ENCODE measurements at regions not wholly inside any gene's neighbourhood (a gene's known extent, or its start where the extent isn't known, plus 50 kb on each side); places are given as distances from the start of the nearest gene placed in this dataset.

DNA sequence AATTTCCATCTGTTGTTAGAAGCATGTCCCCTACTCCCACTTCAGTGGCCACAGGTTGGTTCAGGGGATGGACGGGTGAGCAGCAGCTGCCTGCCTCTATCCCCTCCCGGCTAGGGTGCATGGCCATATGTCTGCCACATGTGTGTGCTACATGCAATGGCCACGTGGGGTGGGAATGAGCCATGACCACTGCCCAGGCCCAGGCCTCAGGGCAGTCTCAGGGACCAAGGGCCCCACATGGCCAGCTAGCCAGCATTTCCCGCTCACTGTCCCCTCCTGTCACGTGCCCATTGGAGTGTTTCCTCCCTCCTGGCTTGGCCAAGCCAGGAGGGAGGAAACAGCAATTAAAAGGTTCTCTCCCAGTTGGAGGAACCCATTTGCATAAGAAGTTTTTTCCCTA lies 117.1 kb downstream of the KCNS3 start:
- no peak for TF ChIP-seq EZH2 (IDR thresholded peaks at IDR 0.05; ENCODE audit: borderline replicate concordance, low read depth, low read length, poor library complexity, severe bottlenecking)
- TF ChIP-seq, protein P1, sequence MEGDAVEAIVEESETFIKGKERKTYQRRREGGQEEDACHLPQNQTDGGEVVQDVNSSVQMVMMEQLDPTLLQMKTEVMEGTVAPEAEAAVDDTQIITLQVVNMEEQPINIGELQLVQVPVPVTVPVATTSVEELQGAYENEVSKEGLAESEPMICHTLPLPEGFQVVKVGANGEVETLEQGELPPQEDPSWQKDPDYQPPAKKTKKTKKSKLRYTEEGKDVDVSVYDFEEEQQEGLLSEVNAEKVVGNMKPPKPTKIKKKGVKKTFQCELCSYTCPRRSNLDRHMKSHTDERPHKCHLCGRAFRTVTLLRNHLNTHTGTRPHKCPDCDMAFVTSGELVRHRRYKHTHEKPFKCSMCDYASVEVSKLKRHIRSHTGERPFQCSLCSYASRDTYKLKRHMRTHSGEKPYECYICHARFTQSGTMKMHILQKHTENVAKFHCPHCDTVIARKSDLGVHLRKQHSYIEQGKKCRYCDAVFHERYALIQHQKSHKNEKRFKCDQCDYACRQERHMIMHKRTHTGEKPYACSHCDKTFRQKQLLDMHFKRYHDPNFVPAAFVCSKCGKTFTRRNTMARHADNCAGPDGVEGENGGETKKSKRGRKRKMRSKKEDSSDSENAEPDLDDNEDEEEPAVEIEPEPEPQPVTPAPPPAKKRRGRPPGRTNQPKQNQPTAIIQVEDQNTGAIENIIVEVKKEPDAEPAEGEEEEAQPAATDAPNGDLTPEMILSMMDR (conservative IDR thresholded peaks at IDR 0.05; ENCODE audit: low read depth, low read length), result no peak

Data from A673 (cell line).